ENCODE measurements at regions not wholly inside any gene's neighbourhood (a gene's known extent, or its start where the extent isn't known, plus 50 kb on each side); places are given as distances from the start of the nearest gene placed in this dataset.

- H3K4me1 ChIP-seq (ENCODE audit: control insufficient read depth in 1 of 2, low read depth in 2 of 2): no peaks in the 10 kb centered on the region
- TF ChIP-seq, protein P1, sequence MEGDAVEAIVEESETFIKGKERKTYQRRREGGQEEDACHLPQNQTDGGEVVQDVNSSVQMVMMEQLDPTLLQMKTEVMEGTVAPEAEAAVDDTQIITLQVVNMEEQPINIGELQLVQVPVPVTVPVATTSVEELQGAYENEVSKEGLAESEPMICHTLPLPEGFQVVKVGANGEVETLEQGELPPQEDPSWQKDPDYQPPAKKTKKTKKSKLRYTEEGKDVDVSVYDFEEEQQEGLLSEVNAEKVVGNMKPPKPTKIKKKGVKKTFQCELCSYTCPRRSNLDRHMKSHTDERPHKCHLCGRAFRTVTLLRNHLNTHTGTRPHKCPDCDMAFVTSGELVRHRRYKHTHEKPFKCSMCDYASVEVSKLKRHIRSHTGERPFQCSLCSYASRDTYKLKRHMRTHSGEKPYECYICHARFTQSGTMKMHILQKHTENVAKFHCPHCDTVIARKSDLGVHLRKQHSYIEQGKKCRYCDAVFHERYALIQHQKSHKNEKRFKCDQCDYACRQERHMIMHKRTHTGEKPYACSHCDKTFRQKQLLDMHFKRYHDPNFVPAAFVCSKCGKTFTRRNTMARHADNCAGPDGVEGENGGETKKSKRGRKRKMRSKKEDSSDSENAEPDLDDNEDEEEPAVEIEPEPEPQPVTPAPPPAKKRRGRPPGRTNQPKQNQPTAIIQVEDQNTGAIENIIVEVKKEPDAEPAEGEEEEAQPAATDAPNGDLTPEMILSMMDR (IDR thresholded peaks at IDR 0.05): no peak
- no peak for ATAC-seq (ENCODE audit: insufficient number of reproducible peaks, low FRiP score, low read depth)
- H3K4me3 ChIP-seq: no peak overlapping the region
- no peak for DNase-seq (ENCODE audit: low spot score)
- no peaks in the 10 kb centered on the region for H3K36me3 ChIP-seq
- H3K27ac ChIP-seq: no peak overlapping the region
- H3K27me3 ChIP-seq (replicated peaks; ENCODE audit: insufficient read depth): no peaks in the 10 kb centered on the region
- H3K9me3 ChIP-seq: no peaks in the 10 kb centered on the region
Measured at GRCh38 chr4:186428481-186428880, 126.9 kb downstream of the MTNR1A start.

DNA sequence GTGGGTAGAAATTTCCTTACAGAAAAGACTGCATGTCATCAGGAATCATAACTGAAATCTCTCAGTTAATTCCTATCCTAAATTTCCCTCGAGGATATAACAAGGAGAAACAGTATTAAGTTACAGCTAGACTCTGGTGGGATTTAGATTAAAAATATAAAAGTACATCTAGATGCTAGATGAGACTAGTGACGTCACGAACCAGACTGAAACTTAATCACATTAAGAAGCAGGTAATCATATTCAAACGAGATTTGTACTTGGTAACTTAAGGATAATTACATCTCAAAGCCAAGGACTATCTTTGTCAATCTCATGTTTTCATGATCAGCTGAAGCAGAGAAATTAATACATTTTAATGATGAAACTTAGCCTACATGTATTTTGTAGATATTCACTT, 130.6 kb downstream of the MTNR1A start:
- no peak for ATAC-seq (ENCODE audit: insufficient number of reproducible peaks, low FRiP score, low read depth)
- Histone ChIP-seq H3K27ac (no peak overlapping the region), H3K4me3 (no peak overlapping the region), H3K36me3 (no peaks in the 10 kb centered on the region), H3K9me3 (no peaks in the 10 kb centered on the region), H3K4me1 (ENCODE audit: control insufficient read depth in 1 of 2, low read depth in 2 of 2) (no peaks in the 10 kb centered on the region), H3K27me3 (replicated peaks; ENCODE audit: insufficient read depth) (no peaks in the 10 kb centered on the region)
- TF ChIP-seq, protein P1 (IDR thresholded peaks at IDR 0.05): no peak
- DNase-seq (ENCODE audit: low spot score): no peak

GRCh38 chr4:186422296-186422695, 133.1 kb downstream of the MTNR1A start:
- Histone ChIP-seq H3K27me3 (replicated peaks; ENCODE audit: insufficient read depth) (no peaks in the 10 kb centered on the region), H3K4me1 (ENCODE audit: control insufficient read depth in 1 of 2, low read depth in 2 of 2) (no peaks in the 10 kb centered on the region), H3K4me3 (no peak overlapping the region), H3K27ac (no peak overlapping the region), H3K36me3 (no peaks in the 10 kb centered on the region), H3K9me3 (no peaks in the 10 kb centered on the region)
- TF ChIP-seq, protein P1 (IDR thresholded peaks at IDR 0.05): no peak
- no peak for ATAC-seq (ENCODE audit: insufficient number of reproducible peaks, low FRiP score, low read depth)
- DNase-seq (ENCODE audit: low spot score): no peak

GRCh38 chr4:186416451-186417060, 138.8 kb downstream of the MTNR1A start:
- H3K27ac ChIP-seq: no peak overlapping the region
- no peaks in the 10 kb centered on the region for H3K4me1 ChIP-seq (ENCODE audit: control insufficient read depth in 1 of 2, low read depth in 2 of 2)
- H3K36me3 ChIP-seq: no peaks in the 10 kb centered on the region
- ATAC-seq (ENCODE audit: insufficient number of reproducible peaks, low FRiP score, low read depth) (no peak), DNase-seq (ENCODE audit: low spot score) (no peak)
- no peak overlapping the region for H3K4me3 ChIP-seq
- no peaks in the 10 kb centered on the region for H3K9me3 ChIP-seq
- TF ChIP-seq, protein P1 (IDR thresholded peaks at IDR 0.05): no peak
- H3K27me3 ChIP-seq (replicated peaks; ENCODE audit: insufficient read depth): no peaks in the 10 kb centered on the region

DNA sequence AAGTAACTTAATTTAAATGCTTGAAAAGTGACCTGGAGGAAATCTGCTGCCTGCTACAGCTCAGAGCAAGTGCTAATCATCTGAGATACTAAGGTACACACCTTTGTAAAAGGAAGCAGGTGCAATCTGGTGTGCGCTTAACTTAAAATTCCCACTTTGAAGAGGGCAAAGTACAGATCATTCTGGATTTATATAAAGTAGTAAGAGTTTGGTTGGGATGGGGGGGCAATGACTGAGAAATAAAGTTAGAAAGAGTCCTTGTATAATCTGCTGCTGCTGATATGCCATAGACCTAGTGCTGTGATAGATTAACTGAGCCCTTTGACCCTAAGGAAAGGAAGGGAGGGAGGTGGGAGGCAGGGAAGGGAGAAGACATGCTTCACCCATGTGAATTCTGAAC, 141.0 kb downstream of the MTNR1A start:
- Histone ChIP-seq H3K27me3 (replicated peaks; ENCODE audit: insufficient read depth) (no peaks in the 10 kb centered on the region), H3K9me3 (no peaks in the 10 kb centered on the region), H3K27ac (no peak overlapping the region), H3K4me1 (ENCODE audit: control insufficient read depth in 1 of 2, low read depth in 2 of 2) (no peaks in the 10 kb centered on the region), H3K4me3 (no peak overlapping the region), H3K36me3 (no peaks in the 10 kb centered on the region)
- TF ChIP-seq, protein P1 (IDR thresholded peaks at IDR 0.05): no peak
- DNase-seq (ENCODE audit: low spot score) (no peak), ATAC-seq (ENCODE audit: insufficient number of reproducible peaks, low FRiP score, low read depth) (no peak)

Measured in thoracic aorta (tissue), 2 donors.